HG02970 (cell line): ENCODE measurements at regions not wholly inside any gene's neighbourhood (a gene's known extent, or its start where the extent isn't known, plus 50 kb on each side); places are given as distances from the start of the nearest gene placed in this dataset.
"Not testable (repeated sequence)": the region's sequence is repeated elsewhere in the genome, so short reads cannot be mapped to it uniquely, and the experiment has no call there.

Experiments
- ATAC-seq: cut with Tn5 transposase; IDR thresholded peaks from one replicate; pipeline ENCODE4 v1.9.1; 2021; ENCODE audit warnings: mild to moderate bottlenecking, moderate library complexity, moderate number of reproducible peaks; ENCODE audit not compliant: unreplicated experiment, low FRiP score

DNA sequence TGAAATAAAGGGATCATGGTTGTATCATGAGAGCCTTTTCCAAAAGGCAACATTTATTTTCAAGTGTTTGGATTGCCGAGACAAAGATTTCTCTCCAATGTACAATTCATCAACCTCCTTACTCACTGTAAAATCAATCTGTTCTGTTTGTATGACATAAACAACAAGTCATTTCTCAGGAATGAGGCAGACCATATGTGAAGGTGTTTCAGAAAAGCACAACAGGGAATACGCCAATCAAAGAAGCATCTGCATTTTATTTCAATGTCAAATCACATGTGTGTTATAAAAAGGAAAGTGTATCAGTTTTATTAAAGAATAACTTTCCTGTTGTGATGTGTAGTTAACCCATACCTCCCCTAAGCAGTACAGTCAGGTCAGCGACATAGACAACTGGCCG lies 653.7 kb downstream of the TFAP2A start:
- ATAC-seq = no peak

DNA sequence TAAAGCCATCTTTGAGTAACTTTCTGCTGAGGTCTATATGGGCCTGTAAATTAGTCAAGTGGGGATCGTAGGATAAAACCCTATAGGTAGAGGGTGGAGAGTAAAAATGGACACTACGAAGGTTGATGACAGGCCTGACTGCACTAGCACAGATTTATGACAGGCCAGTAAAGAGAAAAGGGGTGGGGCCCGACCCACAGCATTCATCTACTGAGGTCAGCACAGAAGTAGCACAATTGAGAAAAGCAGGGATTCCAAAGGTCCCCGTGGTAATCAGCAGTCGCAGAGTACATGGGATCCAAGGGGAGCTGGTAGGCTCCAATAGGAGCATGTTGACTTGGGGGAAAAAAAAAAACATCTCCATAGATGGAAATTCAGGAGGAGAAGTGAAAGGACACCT lies 660.4 kb downstream of the TFAP2A start:
- no peak for ATAC-seq

DNA sequence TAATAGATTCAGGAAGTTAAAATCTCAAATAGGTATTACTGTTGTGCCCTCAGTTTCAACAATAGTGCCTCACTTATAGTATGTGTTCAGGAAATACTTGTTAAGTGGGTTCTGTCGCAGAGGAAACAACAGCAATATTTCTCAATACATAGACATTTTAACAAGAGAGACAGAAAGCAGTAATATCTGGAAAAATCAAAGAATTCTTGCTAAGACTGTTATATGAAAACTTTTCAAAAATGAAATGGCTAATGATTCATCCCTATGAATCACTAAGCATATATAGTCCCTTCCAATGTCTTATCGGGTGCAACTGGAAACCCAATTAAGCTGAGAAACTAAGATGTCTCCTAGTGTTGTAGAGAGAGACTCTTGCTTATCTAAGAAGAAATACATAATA lies 668.9 kb downstream of the TFAP2A start:
- ATAC-seq = no peak

DNA sequence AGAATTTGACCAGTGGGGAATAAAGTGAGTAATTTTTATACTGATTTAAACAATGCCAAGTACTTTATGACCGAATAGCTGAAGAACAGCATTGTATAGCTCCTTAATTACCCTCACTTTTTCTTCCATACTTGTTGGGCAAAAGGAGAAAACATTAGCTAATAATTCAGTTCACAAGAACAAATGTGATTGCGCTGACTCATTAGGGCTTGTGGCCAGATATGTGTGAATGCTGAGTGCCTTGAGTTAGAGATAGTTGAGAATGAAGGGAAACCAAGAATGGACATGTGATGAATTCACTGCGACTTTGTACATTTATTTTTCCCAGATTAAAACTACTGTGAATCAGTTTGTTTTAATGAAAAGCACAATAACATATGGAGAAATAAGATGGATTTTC lies 669.4 kb downstream of the TFAP2A start:
- no peak for ATAC-seq

DNA sequence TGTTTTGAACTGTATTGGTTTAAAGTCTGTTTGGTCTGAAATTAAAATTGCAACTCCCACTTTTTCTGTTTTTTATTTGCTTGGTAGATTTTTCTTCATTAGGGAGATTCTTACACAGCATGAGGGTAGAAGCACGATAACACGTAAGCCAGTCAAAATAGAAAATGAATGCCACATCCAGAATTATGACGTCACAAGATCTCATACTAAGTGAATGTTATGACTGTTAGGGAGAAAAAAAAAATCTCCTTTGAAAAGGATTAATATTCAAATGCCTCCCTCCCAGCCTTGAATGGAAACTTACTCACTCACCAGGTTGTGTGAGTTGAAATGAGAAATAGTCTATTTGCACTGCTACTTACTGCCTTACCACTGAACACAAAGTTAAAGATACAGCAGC lies 670.8 kb downstream of the TFAP2A start:
- ATAC-seq = no peak

DNA sequence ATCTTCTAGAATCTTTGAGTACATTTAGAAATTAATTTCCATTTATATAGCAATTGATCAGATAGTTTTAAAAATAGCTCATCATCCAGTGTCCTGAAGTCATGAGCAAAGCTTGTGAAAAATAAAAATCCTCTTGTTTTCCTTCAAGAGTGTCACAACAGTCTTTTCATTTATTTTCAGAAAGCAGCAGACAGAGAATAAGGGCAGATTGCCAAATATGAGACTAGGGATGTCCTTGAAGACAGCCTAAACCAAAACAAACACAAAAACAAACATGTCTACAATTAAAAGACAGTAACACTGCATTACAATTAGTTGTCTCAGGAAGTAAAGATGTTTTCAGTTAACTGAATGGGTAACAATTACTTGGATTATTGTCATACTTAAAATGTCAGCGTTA lies 682.8 kb downstream of the TFAP2A start:
- ATAC-seq = no peak

DNA sequence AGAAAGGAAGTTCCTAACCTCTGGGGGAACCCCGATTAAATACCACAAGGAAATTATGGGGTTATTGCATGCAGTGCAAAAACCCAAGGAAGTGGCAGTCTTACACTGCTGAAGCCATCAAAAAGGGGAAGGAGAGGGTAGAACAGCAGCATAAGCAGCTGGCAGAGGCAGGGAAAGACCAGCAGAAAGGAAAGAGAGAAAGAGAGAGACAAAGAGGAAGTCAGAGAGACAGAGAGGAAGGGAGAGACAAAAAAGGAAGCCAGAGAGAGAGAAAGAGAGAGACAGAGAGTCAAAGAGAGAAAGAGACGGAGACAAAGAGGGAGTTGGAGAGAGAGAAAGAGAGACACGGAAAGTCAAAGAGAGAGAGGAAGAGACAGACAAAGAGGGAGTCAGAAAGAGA lies 689.1 kb downstream of the TFAP2A start:
- ATAC-seq = not testable (repeated sequence)

DNA sequence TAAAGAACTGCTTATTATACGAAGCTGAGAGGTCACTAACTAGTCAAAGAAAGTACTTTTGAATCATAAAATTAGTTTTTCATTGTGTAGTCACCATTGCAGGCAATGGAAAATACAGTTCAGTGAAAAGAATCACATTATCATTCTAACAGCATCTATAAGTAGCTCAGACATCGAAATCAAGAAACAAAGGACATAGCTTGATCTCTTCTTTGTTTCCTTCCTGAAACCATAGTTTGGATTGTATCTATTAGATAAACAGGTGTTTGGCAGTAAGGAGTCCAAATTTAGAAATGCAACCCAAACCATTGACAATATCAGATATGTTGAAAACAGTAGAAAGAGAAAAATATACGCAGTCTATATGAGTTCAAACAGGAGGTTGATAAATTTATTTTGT lies 697.3 kb downstream of the TFAP2A start:
- ATAC-seq = no peak

DNA sequence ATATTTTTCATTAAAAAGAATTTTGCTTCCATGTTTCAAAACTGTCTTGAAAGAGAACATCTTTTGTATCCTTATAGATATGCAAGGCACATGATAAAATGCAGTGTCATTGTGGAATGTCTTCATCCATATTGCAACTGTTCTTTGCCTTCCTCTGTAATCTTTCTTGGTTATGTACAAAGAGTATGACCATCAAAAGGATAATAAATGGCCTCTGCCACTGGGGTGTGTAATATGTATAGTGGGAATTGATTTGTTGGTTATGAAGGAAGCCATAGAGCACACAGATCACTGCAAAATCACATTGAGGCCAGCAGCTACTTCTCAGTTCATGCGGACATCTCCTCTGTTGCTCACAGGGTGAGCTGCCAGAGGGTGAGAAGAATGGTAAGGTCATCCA lies 703.5 kb downstream of the TFAP2A start:
- no peak for ATAC-seq

DNA sequence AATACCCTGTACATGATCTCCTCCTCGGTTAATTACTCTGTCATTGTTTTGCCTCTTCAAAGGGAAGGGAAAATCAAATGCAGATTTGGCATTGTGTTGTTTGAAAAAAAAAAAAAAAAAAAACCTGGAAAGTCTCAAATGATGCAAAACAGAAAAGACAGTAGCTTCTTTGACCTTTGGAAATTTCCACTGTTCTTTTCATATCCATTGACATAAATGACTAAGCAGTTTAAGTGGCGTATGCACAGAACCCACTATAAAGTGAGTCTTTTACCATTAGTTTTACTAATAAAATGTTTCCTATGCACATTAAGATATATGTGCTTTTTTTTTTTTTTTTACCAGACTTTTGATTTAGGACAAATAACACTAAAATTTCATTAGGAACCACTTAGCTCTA lies 704.3 kb downstream of the TFAP2A start:
- ATAC-seq = no peak

DNA sequence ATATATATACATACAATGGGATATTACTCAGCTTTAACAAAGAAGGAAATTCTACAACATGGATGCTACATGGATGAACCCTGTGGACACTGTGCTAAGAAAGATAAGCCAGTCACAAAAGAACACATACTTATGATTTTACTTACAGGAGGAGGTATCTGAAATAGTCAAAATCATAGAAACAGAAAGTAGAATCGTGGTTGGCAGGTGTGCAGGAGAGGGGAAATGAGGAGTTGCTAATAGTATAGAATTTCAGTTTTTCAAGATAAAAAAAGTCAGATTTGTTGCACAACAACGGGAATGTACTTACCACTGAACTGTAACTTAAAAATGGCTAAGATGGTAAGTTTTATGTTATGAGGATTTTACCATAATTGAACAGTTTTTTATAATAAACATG lies 706.3 kb downstream of the TFAP2A start:
- ATAC-seq = no peak

DNA sequence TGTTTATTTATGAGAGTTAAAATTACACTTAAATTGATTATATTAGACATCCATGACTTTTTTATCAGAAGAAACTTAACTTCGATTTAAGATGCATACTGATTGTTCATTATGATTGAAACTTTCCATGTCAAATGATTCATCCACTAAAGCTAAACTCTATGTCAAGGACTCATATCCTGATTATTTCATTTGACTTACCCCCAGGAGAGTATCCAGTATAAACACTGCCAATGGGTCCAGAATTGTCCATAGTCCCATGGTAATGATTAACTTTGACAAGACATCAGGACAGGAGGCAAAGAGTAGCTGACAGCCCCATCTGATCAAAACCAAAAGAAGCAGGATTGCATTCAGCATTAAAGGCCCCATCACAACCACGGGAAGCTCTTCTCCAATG lies 709.9 kb downstream of the TFAP2A start:
- ATAC-seq = no peak

DNA sequence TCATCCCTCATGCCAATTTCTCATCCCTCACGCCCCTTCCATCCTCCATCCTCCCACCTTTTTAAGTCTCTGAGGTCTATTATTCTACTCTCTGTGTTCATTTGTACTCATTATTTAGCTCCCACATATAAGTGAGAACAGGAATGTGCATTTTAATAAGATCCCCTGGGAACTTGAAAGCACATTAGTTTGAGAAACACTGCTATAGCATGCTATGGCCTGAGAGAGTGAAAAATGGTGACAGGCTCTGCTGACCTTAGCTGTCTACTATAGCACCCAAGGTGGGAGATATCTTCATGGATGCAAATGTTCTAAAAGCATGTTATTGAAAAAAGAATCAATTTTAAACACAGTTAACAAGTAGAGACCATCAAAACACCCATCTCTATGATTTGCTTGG lies 712.0 kb downstream of the TFAP2A start:
- ATAC-seq = no peak

DNA sequence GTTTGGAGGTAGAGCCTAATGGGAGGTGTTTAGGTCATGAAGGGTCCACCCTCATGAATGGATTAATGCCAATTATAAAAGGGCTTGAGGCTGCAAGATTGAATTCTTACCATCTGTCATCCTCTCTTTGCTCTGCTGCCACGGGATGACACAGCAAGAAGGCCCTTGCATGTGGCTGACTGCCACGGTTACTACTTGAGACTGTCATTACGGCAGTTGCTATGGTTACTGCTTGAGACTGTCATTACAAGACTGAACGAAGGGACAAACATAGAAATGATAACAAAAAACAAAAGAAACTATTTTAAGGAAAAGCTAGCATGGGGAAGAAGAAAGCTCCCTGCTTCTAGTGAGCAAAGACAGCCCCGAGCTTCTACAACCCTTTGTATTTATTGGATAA lies 715.0 kb downstream of the TFAP2A start:
- no peak for ATAC-seq

DNA sequence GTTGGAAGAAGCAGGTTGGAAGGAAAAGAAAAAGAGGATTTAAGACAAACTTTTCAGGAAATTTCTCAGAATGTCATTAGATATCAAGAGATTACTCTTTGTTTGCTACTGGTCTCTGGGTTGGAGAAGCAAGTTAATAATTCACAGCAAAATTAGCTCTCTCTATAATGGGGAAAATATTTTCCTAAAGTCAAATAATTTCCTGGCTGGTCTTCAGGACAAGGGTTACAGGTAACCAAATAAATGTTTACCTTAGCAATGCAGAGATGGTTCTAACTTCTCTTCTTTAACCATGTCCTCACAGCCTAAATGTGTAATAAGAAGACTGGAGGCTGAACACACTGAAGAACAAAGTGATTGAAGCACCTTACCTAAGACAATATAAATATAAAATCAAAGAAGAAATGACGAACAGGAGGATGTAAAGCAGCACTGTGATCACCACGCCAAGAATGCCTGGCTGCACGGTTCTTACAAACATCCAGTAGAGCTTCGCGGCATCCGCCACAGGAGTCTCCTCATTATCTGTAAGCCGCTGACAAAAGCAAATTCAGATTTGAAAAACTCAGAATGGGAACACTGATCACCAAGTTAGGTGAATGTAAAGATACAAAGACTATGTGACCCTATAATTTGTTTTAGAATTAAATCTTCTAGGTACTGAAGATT lies 717.5 kb downstream of the TFAP2A start:
- no peak for ATAC-seq

DNA sequence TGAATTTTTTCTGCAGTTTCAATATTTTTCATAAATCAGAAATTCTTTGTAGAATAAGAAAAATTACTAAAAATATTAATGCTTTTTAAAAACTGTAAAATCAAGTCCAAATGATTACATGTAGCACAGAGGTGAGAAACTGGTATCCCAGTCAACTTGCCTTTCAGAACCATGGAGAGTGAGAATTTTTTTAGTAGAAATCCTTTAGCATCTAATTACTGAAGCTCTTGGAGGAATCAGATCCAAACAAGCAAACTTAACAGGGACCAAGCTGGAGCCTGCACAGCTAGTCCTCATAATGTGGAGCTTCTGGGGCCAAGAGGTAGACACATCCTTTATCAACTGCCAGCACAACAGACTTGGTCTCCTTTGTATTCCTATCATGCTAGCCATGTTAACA lies 724.5 kb downstream of the TFAP2A start:
- ATAC-seq = no peak

DNA sequence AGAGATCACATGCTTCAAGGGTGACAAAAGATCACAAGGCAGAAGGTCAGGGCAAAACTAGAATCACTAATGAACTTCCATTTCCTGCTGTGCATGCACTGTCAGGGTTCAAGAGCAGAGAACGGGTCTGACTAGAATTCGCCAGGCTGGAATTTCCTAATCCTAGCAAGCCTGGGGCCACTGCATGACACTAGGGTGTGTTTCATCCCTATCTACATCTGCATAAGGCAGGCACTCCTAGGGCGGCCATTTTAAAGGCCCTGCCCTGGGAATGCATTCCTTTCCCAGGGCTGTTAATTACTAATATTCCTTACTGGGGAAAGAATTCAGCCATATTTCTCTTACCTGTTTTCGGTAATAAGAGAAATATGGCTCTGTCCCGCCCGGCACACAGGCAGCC lies 734.1 kb downstream of the TFAP2A start:
- not testable (repeated sequence) for ATAC-seq

DNA sequence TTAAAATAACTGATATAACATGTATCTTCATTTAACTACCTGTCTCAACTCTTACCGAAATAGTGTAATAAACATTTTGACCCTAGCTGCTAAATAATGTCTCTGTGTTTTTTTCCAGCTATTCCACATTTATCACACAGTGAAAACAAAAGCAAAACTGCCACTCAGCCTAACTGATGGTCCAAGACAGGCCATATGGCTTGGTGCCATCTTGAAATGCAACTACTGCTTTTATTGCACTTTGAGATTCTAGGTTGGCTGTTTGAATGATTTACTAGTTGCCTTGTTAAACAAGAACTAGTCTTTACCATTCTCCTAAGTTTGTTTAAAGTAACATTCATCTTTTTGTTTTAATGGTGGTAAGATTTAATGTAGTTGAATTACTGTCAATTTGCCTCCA lies 739.8 kb downstream of the TFAP2A start:
- no peak for ATAC-seq

DNA sequence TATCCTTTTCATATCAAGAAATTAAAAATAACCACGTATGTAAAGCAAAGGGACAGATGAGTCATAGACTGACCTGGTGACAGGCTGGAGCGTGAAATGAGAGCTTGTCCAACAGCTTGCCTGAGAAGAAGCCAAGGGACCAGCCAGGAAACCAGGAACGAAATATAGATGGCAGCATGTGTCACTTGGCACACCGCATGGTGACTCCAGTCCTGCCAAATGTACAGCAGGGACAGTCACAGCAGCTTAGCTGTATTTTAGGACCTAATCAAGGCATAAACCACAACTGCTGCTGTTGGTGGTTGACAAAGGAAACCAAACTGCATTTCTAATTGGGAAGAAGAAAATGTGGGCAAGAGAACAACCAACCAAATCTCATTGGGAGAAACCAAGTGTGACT lies 755.0 kb downstream of the TFAP2A start:
- no peak for ATAC-seq

DNA sequence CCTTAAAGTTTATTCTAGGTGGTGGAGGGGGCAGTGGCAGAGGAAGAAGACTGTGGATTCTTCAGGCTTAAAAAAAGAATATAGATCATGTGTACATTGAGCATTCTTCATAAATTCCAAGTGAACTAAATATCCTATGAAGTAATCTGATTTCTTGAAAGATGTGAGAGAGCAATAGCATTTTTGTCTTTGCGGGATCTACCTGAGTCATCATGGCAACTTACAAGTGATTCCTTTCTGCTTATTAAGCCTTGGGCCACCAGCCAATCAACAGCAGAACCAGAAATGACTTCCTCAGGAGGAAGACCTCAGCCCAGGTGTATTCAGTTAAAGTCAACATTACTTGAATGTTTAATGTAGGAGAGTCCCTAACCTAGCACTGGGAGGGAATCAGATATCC lies 756.9 kb downstream of the TFAP2A start:
- ATAC-seq = no peak

DNA sequence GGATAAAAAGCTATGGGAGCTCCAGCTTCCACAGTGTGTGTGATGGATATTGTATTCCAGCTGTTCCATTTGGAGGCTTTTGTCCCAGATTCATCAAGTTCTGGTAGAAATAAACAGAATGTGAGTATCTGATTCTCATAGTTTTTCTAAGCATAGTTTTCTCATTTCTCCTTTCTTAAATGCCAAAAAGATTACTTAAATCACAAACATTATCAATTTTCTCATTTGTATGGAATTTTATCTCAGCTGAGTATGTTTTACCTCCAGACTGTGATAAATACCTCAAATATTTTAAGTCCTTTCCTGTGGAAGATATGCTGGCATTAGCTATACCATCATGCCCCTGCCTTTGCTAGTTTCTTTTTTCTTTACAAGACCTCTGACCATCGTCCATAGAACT lies 767.3 kb downstream of the TFAP2A start:
- no peak for ATAC-seq

DNA sequence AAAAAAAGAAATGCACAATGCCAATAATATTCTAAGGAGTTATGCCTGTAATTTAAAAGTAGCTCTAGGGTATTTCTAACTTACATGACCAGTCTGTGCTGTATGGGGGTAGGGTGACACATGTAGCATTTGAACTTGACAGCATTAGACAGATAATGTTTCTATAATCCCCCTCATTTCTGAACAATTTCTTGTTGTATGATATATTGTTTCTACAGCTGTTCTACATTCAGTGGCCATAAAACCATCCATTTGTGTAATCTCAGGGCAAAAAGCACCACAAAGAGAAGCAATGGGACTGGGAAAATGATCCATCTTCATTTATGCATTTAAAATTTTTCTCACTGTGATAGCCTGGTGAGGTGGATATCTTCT lies 767.8 kb downstream of the TFAP2A start:
- no peak for ATAC-seq
